ENCODE measurements at regions not wholly inside any gene's neighbourhood (a gene's known extent, or its start where the extent isn't known, plus 50 kb on each side); places are given as distances from the start of the nearest gene placed in this dataset.

- DNase-seq (ENCODE audit: low spot score), result peak; percentile 78
These were observed 50.9 kb upstream of the PKP2 start for GRCh38 chr12:32947206-32948067.

GRCh38 chr12:32946504-32947131, 50.0 kb upstream of the PKP2 start:
- DNase-seq (ENCODE audit: low spot score), result no peak

Measured in pons (tissue), 1 donor.